Astrocyte of the cerebellum (primary cell): ENCODE measurements at regions not wholly inside any gene's neighbourhood (a gene's known extent, or its start where the extent isn't known, plus 50 kb on each side); places are given as distances from the start of the nearest gene placed in this dataset.

ENCODE experiments used
- DNase-seq: peaks from one replicate; pipeline ENCODE4 v3.0.0-alpha.2; 2011; ENCODE audit warnings: low read depth
- H3K4me3 ChIP-seq: 2 replicates; pipeline ENCODE4 v1.5.1; 2011; ENCODE audit warnings: mild to moderate bottlenecking, low read depth, low read length, moderate library complexity
- in situ Hi-C: cut with HindIII; loops from 2 replicates; pipeline ENCODE4 v1.10.0; 2017; ENCODE audit warnings: low sequenced_read_pairs
- TF ChIP-seq, protein P1 (sequence below): IDR thresholded peaks from 2 replicates; pipeline ENCODE4 v1.5.1; 2012; ENCODE audit warnings: low read length, low read depth, moderate library complexity, mild to moderate bottlenecking; ENCODE audit errors: missing control alignments

GRCh38 chr10:43735907-43736306 lies 87.2 kb upstream of the ZNF32 start:
- no peak for DNase-seq
- no peak overlapping the region for H3K4me3 ChIP-seq
- in situ Hi-C loops: no loop called here
- TF ChIP-seq, protein P1, sequence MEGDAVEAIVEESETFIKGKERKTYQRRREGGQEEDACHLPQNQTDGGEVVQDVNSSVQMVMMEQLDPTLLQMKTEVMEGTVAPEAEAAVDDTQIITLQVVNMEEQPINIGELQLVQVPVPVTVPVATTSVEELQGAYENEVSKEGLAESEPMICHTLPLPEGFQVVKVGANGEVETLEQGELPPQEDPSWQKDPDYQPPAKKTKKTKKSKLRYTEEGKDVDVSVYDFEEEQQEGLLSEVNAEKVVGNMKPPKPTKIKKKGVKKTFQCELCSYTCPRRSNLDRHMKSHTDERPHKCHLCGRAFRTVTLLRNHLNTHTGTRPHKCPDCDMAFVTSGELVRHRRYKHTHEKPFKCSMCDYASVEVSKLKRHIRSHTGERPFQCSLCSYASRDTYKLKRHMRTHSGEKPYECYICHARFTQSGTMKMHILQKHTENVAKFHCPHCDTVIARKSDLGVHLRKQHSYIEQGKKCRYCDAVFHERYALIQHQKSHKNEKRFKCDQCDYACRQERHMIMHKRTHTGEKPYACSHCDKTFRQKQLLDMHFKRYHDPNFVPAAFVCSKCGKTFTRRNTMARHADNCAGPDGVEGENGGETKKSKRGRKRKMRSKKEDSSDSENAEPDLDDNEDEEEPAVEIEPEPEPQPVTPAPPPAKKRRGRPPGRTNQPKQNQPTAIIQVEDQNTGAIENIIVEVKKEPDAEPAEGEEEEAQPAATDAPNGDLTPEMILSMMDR: no peak

- in situ Hi-C loops: no loop called here
- no peak for DNase-seq
- no peak overlapping the region for H3K4me3 ChIP-seq
- TF ChIP-seq, protein P1: no peak
These were observed 86.0 kb upstream of the ZNF32 start for GRCh38 chr10:43734716-43735115.

- no peak overlapping the region for H3K4me3 ChIP-seq
- in situ Hi-C loops: no loop called here
- TF ChIP-seq, protein P1: no peak
- no peak for DNase-seq
These were observed 82.8 kb upstream of the ZNF32 start for GRCh38 chr10:43731486-43731885.

DNA sequence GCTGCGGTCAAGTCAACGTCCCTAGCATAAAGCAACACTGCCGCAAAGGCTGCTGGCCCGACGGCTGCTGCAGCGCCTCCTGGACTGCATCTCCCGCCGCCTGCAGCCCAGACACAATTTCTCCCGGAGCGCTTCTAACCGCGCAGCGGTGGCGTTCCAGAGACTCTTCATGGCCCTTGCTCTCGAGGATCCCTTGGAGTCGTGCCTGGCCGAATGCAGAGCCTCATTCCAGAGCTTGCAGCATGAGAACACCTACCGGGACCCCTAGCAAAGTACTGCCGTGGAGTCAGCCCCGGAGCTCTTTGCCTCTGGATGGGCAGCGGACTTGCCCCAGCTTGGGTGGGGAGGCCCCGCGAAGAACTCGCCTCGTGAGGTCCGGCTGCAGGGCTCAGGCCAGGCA lies 79.7 kb upstream of the ZNF32 start:
- in situ Hi-C loops: loop anchor here (5.0 kb wide), 1 partner anchor 49 kb away; no protein-coding TSS in a partner anchor
- H3K4me3 ChIP-seq: no peak overlapping the region
- no peak for DNase-seq
- TF ChIP-seq, protein P1: no peak

DNA sequence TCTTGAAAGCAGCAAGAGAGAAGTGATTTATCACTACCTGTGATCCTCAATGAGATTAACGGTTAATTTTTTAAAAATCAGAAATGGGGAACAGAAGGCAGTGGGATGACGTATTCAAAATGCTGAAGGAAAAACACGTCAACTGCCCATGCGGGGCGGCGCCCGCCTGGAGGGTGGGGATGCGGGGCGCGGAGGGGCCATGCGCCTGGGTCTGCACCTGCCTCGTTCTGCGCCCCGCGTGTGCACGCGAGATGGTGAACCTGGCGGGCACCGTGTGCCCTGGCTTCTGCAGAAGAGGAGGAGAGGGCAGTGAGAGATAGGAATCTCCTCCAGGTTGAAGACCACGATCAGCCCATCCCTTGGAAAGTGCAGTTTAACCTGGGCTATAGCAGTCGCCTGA lies 79.3 kb upstream of the ZNF32 start:
- TF ChIP-seq, protein P1: no peak
- H3K4me3 ChIP-seq: no peak overlapping the region
- in situ Hi-C loops: loop anchor here (5.0 kb wide), 1 partner anchor 49 kb away; no protein-coding TSS in a partner anchor
- no peak for DNase-seq

- TF ChIP-seq, protein P1: no peak
- no peak for DNase-seq
- H3K4me3 ChIP-seq: no peak overlapping the region
- in situ Hi-C loops: no loop called here
These were observed 66.7 kb upstream of the ZNF32 start for GRCh38 chr10:43715334-43715733.
